ENCODE measurements at regions not wholly inside any gene's neighbourhood (a gene's known extent, or its start where the extent isn't known, plus 50 kb on each side); places are given as distances from the start of the nearest gene placed in this dataset.
A peak's percentile ranks its signal among the peaks of the same experiment; 100 is the strongest.
"Not testable (repeated sequence)": the region's sequence is repeated elsewhere in the genome, so short reads cannot be mapped to it uniquely, and the experiment has no call there.

- not testable (repeated sequence) for DNase-seq
Observed at GRCh38 chr21:18834121-18834520, 430.5 kb upstream of the TMPRSS15 start.

GRCh38 chr21:18840239-18840638 lies 436.7 kb upstream of the TMPRSS15 start:
- no peak for DNase-seq

GRCh38 chr21:18857606-18858005 lies 454.0 kb upstream of the TMPRSS15 start:
- DNase-seq = not testable (repeated sequence)

GRCh38 chr21:18869104-18869503 lies 465.5 kb upstream of the TMPRSS15 start:
- DNase-seq = no peak

GRCh38 chr21:18877917-18878316 lies 474.3 kb upstream of the TMPRSS15 start:
- no peak for DNase-seq

GRCh38 chr21:18887922-18888602 lies 484.5 kb upstream of the TMPRSS15 start:
- no peak for DNase-seq

- DNase-seq = no peak
Observed at GRCh38 chr21:18893406-18893805, 489.8 kb upstream of the TMPRSS15 start.

GRCh38 chr21:18894387-18894786 lies 490.8 kb upstream of the TMPRSS15 start:
- no peak for DNase-seq

GRCh38 chr21:18899261-18899660 lies 495.7 kb upstream of the TMPRSS15 start:
- no peak for DNase-seq

GRCh38 chr21:18902660-18903059 lies 499.1 kb upstream of the TMPRSS15 start:
- DNase-seq = no peak

GRCh38 chr21:18907076-18907475 lies 503.5 kb upstream of the TMPRSS15 start:
- DNase-seq = no peak

GRCh38 chr21:18908641-18909040 lies 505.1 kb upstream of the TMPRSS15 start:
- DNase-seq = no peak

- no peak for DNase-seq
Observed at GRCh38 chr21:18913914-18914313, 510.3 kb upstream of the TMPRSS15 start.

GRCh38 chr21:18914570-18914969 lies 511.0 kb upstream of the TMPRSS15 start:
- no peak for DNase-seq

- DNase-seq = no peak
Observed at GRCh38 chr21:18917622-18918021, 514.0 kb upstream of the TMPRSS15 start.

GRCh38 chr21:18931237-18931636 lies 527.7 kb upstream of the TMPRSS15 start:
- DNase-seq = no peak

GRCh38 chr21:18937337-18937736 lies 533.8 kb upstream of the TMPRSS15 start:
- no peak for DNase-seq

- no peak for DNase-seq
Observed at GRCh38 chr21:18940791-18941190, 537.2 kb upstream of the TMPRSS15 start.

GRCh38 chr21:18950045-18950740 lies 546.6 kb upstream of the TMPRSS15 start:
- no peak for DNase-seq

GRCh38 chr21:18951271-18952038 lies 547.9 kb upstream of the TMPRSS15 start:
- peak; percentile 15 for DNase-seq

GRCh38 chr21:18954441-18954844 lies 550.9 kb upstream of the TMPRSS15 start:
- peak; percentile 47 for DNase-seq

GRCh38 chr21:18959817-18960216 lies 556.2 kb upstream of the TMPRSS15 start:
- DNase-seq = no peak

- no peak for DNase-seq
Observed at GRCh38 chr21:18960306-18960705, 556.7 kb upstream of the TMPRSS15 start.

- DNase-seq = no peak
Observed at GRCh38 chr21:18970416-18970815, 566.8 kb upstream of the TMPRSS15 start.

All from NCI-H1436 (cell line).